Heart left ventricle (tissue), 16 donors: ENCODE measurements at regions not wholly inside any gene's neighbourhood (a gene's known extent, or its start where the extent isn't known, plus 50 kb on each side); places are given as distances from the start of the nearest gene placed in this dataset.

Experiments used
- ATAC-seq, 4 donors: fragments of 200-7000 bp; cut with Tn5 transposase; one replicate each; pipeline ENCODE4 v1.9.1; 2020 to 2022; ENCODE audit warnings: moderate library complexity in 4 of 4, mild to moderate bottlenecking in 3 of 4, moderate number of reproducible peaks in 1 of 4
- DNase-seq, 5 donors: peaks; one replicate each; pipeline ENCODE4 v3.0.0-alpha.2; 2020
- H3K27ac ChIP-seq, 12 donors: fragments of 200-600 bp; sonication (generic) in 4 of 12; one replicate each; pipeline versions ENCODE4 v1.5.0 to v1.8.0; 2016 to 2022; ENCODE audit warnings: mild to moderate bottlenecking in 2 of 12
- H3K27me3 ChIP-seq, 9 donors: fragments of 200-600 bp; sonication (generic) in 2 of 9; one replicate each; pipeline versions ENCODE4 v1.5.1 to v1.8.0; 2016 to 2022; ENCODE audit warnings: mild to moderate bottlenecking in 3 of 9
- H3K36me3 ChIP-seq, 9 donors: fragments of 200-600 bp; sonication (generic) in 2 of 9; one replicate each; pipeline versions ENCODE4 v1.5.0 to v1.8.0; 2018 to 2022; ENCODE audit warnings: mild to moderate bottlenecking in 2 of 9
- H3K4me1 ChIP-seq, 12 donors: fragments of 200-600 bp; sonication (generic) in 4 of 12; one replicate each; pipeline versions ENCODE4 v1.5.0 to v1.8.0; 2016 to 2022; ENCODE audit warnings: mild to moderate bottlenecking in 3 of 12
- H3K4me3 ChIP-seq, 12 donors: fragments of 200-600 bp; sonication (generic) in 4 of 12; one replicate each; pipeline versions ENCODE4 v1.5.0 to v1.8.0; 2017 to 2022; ENCODE audit warnings: mild to moderate bottlenecking in 9 of 12, moderate library complexity in 4 of 12
- H3K9me3 ChIP-seq, 12 donors: fragments of 200-600 bp; sonication (generic) in 4 of 12; one replicate each; pipeline versions ENCODE4 v1.5.0 to v1.8.0; 2016 to 2022; ENCODE audit warnings: mild to moderate bottlenecking in 1 of 12
- CTCF ChIP-seq, 12 donors: fragments of 200-600 bp; sonication (generic) in 4 of 12; IDR thresholded peaks; one replicate each; pipeline versions ENCODE4 v1.5.0 to v1.8.0; 2018 to 2022; ENCODE audit warnings: antibody characterized with exemption in 12 of 12, mild to moderate bottlenecking in 5 of 12
- POLR2A ChIP-seq, 2 donors: fragments of 450-650 bp; IDR thresholded peaks; one replicate each; pipeline ENCODE4 v1.6.1; 2017; ENCODE audit warnings: antibody characterized with exemption in 2 of 2, mild to moderate bottlenecking in 2 of 2, moderate library complexity in 2 of 2
- WGBS, 4 donors: extraction: QIAGEN DNeasy Blood & Tissue Kit in 2 of 4; methylation state at CpG; one replicate each; pipeline versions ENCODE4 v1.1.5 to v1.1.7; 2013 to 2018; 5-methylcytosine and 5-hydroxymethylcytosine counted together
- intact Hi-C, 10 donors: fragments of 100-400 bp; cut with DNase I; formaldehyde crosslinking; loops; one replicate each; pipeline versions ENCODE4 v1.11.1 to v1.14.2; 2022
- donor health status: ischemic (EF 13 %, LVEDD 7.1; RV severe dilation, severe dysfunction).
- donor health status: healthy with polysubstance abuse.
- donor health status: DM: no; HTN: yes; CAD: no.
- donor health status: DM: no; HTN: no; CAD: no.
- donor health status: ischemic (EF 25% LVEDD 6.9; RV normal size, moderate dysfunction).
- donor health status: ischemic (EF 25% LVEDD 5.7; RV mildly dilated, moderate dysfunction).
- donor health status: healthy.
- donor health status: DM: yes; HTN: yes; CAD: no.
- donor health status: ischemic (EF 35%, LVEDD 5.7; RV mildly dilated, moderate dysfunction).
- donor health status: nonischemic (EF 11% LVEDD 7.7; RV severe dilation, severe dysfunction).
- donor health status: DM: yes; HTN: yes; CAD: no.
- donor health status: PGD.
- donor health status: ischemic (EF 29% LVEDD 5.4; RV normal size, mild dysfunction).
- donor health status: nonischemic (EF 23%, LVEDD 6.1; RV moderate dilation, normal function).

GRCh38 chr1:106620521-106620954, 435.9 kb upstream of the PRMT6 start:
- no peak overlapping the region for H3K27ac ChIP-seq
- WGBS, 4 donors, result 79 to 90% (median 83%) methylated on average over 7 of the region's 7 CpGs
- no peak for DNase-seq

DNA sequence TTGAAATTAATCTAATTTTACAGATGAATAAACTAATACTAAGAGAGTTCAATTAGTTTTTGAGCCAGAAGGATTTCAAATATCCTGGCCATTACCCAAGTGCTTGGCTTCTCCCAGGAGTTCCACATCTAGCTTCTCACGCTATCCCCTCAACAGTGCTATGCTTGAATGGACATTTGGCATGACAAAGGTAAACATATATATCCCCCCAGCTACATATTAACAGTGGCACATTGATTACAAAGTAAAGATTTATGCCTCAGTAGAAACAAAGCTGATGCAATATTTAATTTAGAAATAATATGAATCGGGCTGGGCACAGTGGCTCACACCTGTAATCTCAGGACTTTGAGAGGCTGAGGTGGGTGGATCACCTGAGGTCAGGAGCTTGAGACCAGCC, 434.6 kb upstream of the PRMT6 start:
- WGBS, 4 donors, result 63 to 82% (median 75%) methylated on average over 2 of the region's 2 CpGs
- Histone ChIP-seq H3K9me3 (peaks cover 0 to 21% (median 0%) of the 10 kb centered on the region in 12 donors), H3K4me3 (no peak overlapping the region), H3K27ac (no peak overlapping the region), H3K36me3 (no peaks in the 10 kb centered on the region), H3K4me1 (no peaks in the 10 kb centered on the region), H3K27me3 (no peaks in the 10 kb centered on the region)
- intact Hi-C loops, result no loop called here
- no peak for DNase-seq
- no peak for ATAC-seq
- no peak for TF ChIP-seq POLR2A (IDR thresholded peaks at IDR 0.05)
- TF ChIP-seq CTCF (IDR thresholded peaks at IDR 0.05), result no peak

More at GRCh38 chr1:106620521-106620954, 435.9 kb upstream of the PRMT6 start:
- intact Hi-C loops, result no loop called here
- no peaks in the 10 kb centered on the region for H3K27me3 ChIP-seq
- no peak for TF ChIP-seq CTCF (IDR thresholded peaks at IDR 0.05)
- TF ChIP-seq POLR2A (IDR thresholded peaks at IDR 0.05), result no peak
- H3K4me3 ChIP-seq, result no peak overlapping the region
- no peaks in the 10 kb centered on the region for H3K4me1 ChIP-seq
- H3K9me3 ChIP-seq, result peaks cover 0 to 14% (median 0%) of the 10 kb centered on the region in 12 donors
- no peak for ATAC-seq
- no peaks in the 10 kb centered on the region for H3K36me3 ChIP-seq

- no peak overlapping the region for H3K4me3 ChIP-seq
- DNase-seq, result no peak
- no peaks in the 10 kb centered on the region for H3K36me3 ChIP-seq
- ATAC-seq, result no peak
- H3K9me3 ChIP-seq, result no peaks in the 10 kb centered on the region
- H3K4me1 ChIP-seq, result no peaks in the 10 kb centered on the region
- TF ChIP-seq CTCF (IDR thresholded peaks at IDR 0.05) (no peak), POLR2A (IDR thresholded peaks at IDR 0.05) (no peak)
- intact Hi-C loops, result no loop called here
- H3K27ac ChIP-seq, result no peak overlapping the region
- no peaks in the 10 kb centered on the region for H3K27me3 ChIP-seq
- WGBS, 4 donors, result 38 to 53% (median 44%) methylated on average over 3 of the region's 3 CpGs
These were observed 418.9 kb upstream of the PRMT6 start for GRCh38 chr1:106637566-106637965.

DNA sequence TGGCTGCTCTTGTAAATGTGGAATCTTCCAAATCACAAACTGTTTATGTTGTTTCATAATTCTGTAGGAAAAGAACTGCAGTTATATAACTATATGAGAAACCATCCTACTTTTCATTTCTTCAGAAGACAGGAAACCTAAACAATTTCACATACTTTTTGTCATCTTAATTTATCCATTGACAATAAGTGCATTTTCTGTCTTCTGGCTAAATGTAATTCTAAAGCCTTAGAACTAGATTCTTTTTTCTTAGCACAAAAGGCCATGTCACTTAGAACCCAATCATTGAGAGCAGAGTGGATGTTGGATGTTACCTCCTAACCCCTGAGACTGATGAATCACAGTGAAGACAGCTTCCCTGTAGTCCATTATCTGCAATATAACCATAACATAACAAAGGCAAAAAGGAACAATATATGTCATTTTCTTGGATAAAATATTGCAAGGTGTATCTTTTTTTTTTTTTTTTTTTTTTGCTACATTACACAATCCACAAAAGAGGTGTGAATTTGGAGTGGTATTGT, 410.2 kb upstream of the PRMT6 start:
- Histone ChIP-seq H3K4me1 (no peaks in the 10 kb centered on the region), H3K27ac (no peak overlapping the region), H3K36me3 (no peaks in the 10 kb centered on the region), H3K4me3 (no peak overlapping the region), H3K27me3 (no peaks in the 10 kb centered on the region), H3K9me3 (peaks cover 0 to 2% (median 0%) of the 10 kb centered on the region in 12 donors)
- intact Hi-C loops, result no loop called here
- TF ChIP-seq CTCF (IDR thresholded peaks at IDR 0.05), result no peak
- no peak for TF ChIP-seq POLR2A (IDR thresholded peaks at IDR 0.05)
- DNase-seq, result no peak
- no peak for ATAC-seq
